ENCODE measurements at regions not wholly inside any gene's neighbourhood (a gene's known extent, or its start where the extent isn't known, plus 50 kb on each side); places are given as distances from the start of the nearest gene placed in this dataset.

GRCh38 chr4:189385579-189385978 is 555.1 kb upstream of the FRG1 start:
- DNase-seq: no peak

GRCh38 chr4:189396435-189396834 is 544.2 kb upstream of the FRG1 start:
- no peak for DNase-seq

- no peak for DNase-seq
Observed at GRCh38 chr4:189404271-189404670, 536.4 kb upstream of the FRG1 start.

DNA sequence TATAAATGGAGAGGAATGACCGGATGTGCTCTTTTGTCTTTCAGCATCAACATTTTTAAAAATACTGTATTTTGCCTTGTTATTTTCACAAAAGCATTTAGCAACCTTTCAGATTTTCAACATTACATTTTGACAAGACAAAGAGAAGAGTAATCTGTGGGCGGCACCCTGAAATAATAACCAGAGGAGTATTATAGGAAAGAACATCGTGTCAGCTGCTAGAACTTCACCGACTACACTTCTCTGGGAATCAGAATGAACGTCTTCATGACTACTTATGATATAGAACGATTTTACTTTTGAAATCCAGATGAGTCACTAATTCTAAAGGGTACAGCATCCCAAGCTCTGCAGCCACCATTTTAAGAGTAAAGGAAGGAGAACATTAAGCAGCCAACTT is 531.5 kb upstream of the FRG1 start:
- DNase-seq: no peak

GRCh38 chr4:189414021-189414420 is 526.7 kb upstream of the FRG1 start:
- DNase-seq: no peak

DNA sequence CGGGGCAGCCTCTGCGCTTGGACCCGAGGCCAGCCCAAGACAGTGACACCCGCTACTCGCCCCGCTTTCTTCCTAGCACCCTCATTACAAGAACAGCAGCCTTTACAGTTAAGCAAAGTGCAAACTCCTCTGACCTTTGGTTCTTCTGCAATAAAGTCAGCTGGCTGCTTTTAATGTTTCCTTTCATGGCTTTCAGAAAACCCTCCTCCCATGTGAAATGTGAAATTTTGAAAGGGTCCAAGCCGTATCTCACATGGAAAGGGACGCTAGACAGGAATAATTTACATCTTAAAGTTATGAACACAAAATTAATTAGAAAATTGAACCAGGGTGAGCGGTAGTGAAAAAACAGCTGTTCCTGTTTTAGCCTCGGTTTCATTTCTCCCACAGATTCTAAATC is 520.1 kb upstream of the FRG1 start:
- DNase-seq: no peak

- DNase-seq: no peak
Observed at GRCh38 chr4:189436207-189436606, 504.5 kb upstream of the FRG1 start.

DNA sequence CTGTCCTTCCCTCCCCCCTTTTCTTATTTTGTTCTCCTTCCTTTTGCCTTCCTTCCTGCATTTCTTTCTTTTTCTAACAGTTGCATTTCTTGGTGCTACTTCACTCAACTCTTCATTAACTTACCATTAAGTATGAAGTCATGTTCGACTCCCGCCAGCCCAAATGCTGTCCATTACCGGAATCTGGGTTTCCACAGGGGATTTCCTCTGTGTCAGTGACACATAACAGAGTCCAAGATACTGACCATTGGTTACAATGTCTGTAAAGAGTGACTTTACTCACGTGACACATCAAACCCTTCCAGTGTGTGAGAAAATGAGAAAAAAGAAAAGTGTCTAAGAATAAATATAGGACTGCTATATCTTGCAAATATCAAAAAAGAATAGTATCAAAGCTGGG is 500.0 kb upstream of the FRG1 start:
- DNase-seq: no peak

GRCh38 chr4:189443341-189443740 is 497.3 kb upstream of the FRG1 start:
- no peak for DNase-seq

DNA sequence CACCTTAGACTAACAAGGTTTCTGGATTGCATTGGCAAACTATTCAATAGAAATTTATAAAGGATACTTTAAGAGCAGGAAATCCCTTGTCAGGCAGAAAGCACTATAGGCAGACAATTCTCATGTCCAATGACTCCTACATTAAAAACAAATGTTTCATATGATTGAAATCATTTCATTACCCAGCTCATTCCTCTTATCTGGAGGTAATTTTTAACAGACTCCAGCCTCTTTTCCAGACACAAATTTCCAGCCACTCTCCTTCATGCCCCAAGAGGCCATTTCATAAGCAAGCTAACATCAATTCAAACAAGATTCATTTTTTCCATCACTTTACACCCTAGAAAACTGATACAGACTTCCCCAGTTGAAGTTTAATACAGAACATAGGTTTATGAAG is 495.1 kb upstream of the FRG1 start:
- DNase-seq: no peak

- no peak for DNase-seq
Observed at GRCh38 chr4:189463734-189464133, 476.9 kb upstream of the FRG1 start.

GRCh38 chr4:189494407-189494806 is 446.3 kb upstream of the FRG1 start:
- peak; percentile 5 to 12 for DNase-seq

DNA sequence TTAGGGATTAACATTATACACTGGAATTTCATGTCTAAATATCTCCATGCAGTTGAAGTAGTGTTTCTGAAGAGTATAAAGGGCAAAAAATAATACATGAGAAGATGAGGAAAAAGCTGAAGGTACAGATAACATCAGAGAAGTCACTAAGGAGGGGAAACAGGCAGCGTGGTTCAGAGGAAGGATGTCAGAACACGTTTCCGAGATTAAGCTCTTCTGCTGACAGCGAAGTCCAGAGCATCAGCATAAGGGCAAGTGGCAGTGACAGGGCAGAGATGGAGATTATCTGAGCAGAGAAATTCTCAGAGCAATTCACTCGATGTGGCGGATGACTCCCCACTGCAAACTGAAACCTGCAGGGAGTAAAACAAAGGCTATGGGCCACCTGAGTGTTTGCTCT is 443.2 kb upstream of the FRG1 start:
- no peak for DNase-seq

DNA sequence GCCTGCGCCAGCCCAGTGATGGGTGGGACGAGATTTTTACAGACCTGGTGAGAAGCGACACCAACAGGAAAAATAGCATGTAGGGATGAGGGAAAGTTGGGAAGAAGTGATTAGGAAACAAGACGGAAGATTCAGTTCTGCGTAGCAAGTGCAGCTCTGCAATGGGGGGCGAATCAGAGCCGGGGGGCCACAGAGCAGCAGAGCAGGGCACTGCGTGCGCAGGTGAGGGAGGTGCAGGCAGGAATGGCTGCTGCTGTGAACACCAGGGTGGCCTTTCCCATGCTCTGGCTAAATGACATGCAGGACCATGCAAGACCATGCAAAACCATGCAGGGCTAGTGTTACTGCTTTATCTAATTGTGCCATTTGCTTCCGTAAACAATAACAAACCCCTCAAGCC is 442.7 kb upstream of the FRG1 start:
- DNase-seq: no peak

DNA sequence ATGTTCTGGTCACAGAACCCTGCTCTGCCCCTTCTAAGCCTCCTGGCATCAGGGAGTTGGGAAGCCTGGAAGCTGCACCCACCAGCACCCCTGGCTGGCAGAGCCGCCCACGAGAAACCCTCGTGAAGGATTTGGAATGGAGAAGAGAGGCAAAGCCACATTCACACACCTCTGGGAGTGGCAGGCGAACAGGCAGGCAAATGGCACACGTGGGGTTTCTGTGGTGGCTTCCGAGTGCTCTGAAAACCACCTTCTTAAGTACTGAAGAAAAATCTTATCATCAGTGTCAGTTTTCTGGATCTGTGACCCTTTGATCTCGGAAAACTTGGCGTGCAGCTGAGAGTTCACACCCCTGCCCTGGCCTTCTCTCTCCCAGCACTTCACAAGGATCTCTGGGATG is 442.2 kb upstream of the FRG1 start:
- no peak for DNase-seq

- DNase-seq: no peak
Observed at GRCh38 chr4:189499696-189500095, 441.0 kb upstream of the FRG1 start.

- no peak for DNase-seq
Observed at GRCh38 chr4:189500970-189501369, 439.7 kb upstream of the FRG1 start.

DNA sequence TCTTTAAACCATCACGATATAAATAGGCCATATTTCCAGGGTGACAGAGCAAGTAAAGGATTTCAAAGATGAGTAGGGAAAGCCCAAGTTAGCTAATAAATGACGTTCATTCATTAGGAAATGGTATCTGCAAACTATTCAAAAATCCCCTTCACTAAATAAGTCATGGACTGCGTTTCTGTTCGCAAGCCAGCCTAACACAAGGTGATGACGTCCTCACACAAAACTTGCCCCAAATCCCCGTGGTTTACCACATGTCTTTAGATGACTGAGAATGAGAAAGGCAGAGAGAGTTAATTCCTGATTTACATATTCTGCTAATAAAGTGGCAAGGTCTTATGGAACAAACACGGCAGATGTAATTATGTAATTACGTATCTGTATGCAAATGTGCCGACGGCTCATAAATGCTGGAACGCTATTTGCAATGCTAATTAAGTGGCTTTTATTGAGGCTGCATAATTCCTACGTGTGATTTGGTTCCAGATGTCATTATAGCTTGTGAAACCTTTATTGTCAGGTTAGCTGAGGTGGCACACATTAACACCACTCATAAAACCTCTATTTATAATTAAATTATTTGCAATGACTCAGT is 437.7 kb upstream of the FRG1 start:
- no peak for DNase-seq

- no peak for DNase-seq
Observed at GRCh38 chr4:189504220-189504619, 436.5 kb upstream of the FRG1 start.

DNA sequence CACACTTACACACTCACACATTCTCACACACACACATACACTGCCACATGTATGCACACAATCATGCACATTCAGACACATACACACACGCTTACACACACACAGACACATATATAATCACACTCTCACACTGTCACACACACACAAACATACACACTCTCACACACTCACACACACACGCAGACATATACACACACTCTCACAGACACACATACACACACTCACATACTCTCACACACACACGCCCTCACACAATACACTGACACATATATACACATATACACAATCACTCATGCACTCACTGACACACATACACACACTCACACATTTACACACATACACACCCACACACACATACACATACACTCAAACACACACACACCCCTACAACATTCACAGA is 435.3 kb upstream of the FRG1 start:
- no peak for DNase-seq

- no peak for DNase-seq
Observed at GRCh38 chr4:189506080-189506479, 434.6 kb upstream of the FRG1 start.

DNA sequence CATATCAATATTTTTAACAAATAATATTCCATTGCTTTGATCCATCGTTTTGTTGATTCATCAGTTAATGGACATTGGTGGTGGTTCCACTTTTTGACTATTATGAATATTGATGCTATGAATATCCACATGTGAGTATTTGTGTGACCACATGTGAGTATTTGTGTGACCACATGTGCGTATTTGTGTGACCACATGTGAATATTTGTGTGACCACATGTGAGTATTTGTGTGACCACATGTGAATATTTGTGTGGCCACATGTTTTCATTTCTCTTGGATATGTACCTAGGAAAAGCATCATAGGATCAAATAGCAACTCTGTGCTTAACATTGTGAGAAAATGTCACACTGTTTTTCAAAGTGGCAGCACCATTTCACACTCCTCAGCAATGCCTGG is 433.6 kb upstream of the FRG1 start:
- DNase-seq: no peak

DNA sequence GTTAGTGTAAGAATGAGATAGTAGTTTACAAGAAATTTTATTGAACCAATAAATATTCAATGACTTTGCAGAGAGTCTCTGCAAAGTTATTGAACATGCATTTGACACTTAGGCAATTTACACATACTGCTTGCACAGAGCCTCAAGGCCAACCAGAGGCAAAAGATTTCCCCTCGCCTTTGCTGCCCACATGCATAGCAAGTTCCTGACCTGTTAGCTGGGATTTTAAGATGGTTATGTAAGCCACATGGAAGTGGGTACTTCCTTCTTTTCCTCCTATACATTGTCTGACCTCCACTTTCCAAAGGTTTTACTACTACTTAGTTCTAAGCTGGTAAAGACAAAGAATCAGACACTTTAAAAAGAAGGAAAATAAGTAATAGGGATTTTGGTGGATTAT is 430.1 kb upstream of the FRG1 start:
- DNase-seq: no peak

- DNase-seq: no peak
Observed at GRCh38 chr4:189511581-189511980, 429.1 kb upstream of the FRG1 start.

- no peak for DNase-seq
Observed at GRCh38 chr4:189513421-189513820, 427.3 kb upstream of the FRG1 start.

Measured in right lung (tissue), 2 donors.